Endothelial cell of umbilical vein (primary cell): ENCODE measurements at regions not wholly inside any gene's neighbourhood (a gene's known extent, or its start where the extent isn't known, plus 50 kb on each side); places are given as distances from the start of the nearest gene placed in this dataset.

Experiments used
- BruUV-seq: library from RNA; stranded (reverse); fragments of 400-500 nt; replicated peaks from 2 replicates; lab custom pipeline; 2021; lab: Mats Ljungman, UMichigan
- CTCF ChIA-PET: fragments of 300-600, 350-600 bp; sonication (Branson Sonifier 250); formaldehyde crosslinking; loops from one replicate; lab custom pipeline; 2021; ENCODE audit warnings: antibody characterized with exemption, inconsistent platforms; lab: Charles Lee
- POLR2A ChIA-PET: fragments of 300-600, 350-600 bp; sonication (Branson Sonifier 250); formaldehyde crosslinking; loops from one replicate; lab custom pipeline; 2021; ENCODE audit warnings: antibody characterized with exemption, inconsistent platforms; lab: Charles Lee
- DNase-seq: peaks from one replicate; pipeline ENCODE4 v3.0.0-alpha.2; 2011; ENCODE audit warnings: low read depth, low spot score
- FAIRE-seq: peaks from 2 replicates; lab custom pipeline; 2011; peaks lifted over from hg19 to GRCh38; lab: Jason Lieb, UNC
- H2AFZ ChIP-seq: 2 replicates; pipeline ENCODE4 v1.6.0; 2012; ENCODE audit warnings: low read depth, low read length, control low read depth, inconsistent platforms
- H3K27ac ChIP-seq: 2 replicates; pipeline ENCODE4 v1.5.1; 2011; ENCODE audit warnings: low read depth, mild to moderate bottlenecking, control low read depth, low read length, moderate library complexity; ENCODE audit not compliant: insufficient read depth
- H3K27me3 ChIP-seq, 2 experiments: 2 replicates each; pipeline versions ENCODE4 v1.6.0 to v1.6.1; 2011; ENCODE audit warnings: low read length in 2 of 2, mixed read lengths in 1 of 2; ENCODE audit not compliant: control insufficient read depth in 2 of 2, insufficient read depth in 2 of 2
- H3K36me3 ChIP-seq, 2 experiments: 2 replicates in 1 of 2; 3 replicates in 1 of 2; pipeline ENCODE4 v1.5.1; 2011; ENCODE audit warnings: low read length in 2 of 2, mild to moderate bottlenecking in 1 of 2, moderate library complexity in 1 of 2; ENCODE audit not compliant: control insufficient read depth in 2 of 2, insufficient read depth in 2 of 2; ENCODE audit errors: extremely low read depth in 1 of 2
- H3K4me1 ChIP-seq: 3 replicates; pipeline ENCODE4 v1.5.1; 2011; ENCODE audit warnings: mild to moderate bottlenecking, low read length; ENCODE audit not compliant: control insufficient read depth, insufficient read depth; ENCODE audit errors: extremely low read depth
- H3K4me2 ChIP-seq: 2 replicates; pipeline ENCODE4 v1.6.1; 2011; ENCODE audit warnings: low read length, control low read depth, mixed read lengths; ENCODE audit not compliant: insufficient read depth
- H3K4me3 ChIP-seq, 3 experiments: fragments of 200-600 bp in 1 of 3; sonication (generic), shearing (Covaris generic) in 1 of 3; replicated peaks in 1 of 3; 2 replicates each; pipeline ENCODE4 v1.5.1; 2011 to 2016; ENCODE audit warnings: control low read depth in 3 of 3, low read length in 3 of 3, mild to moderate bottlenecking in 2 of 3, inconsistent platforms in 1 of 3, low read depth in 1 of 3, moderate library complexity in 1 of 3; ENCODE audit not compliant: insufficient read depth in 1 of 3
- H3K79me2 ChIP-seq: 2 replicates; pipeline ENCODE4 v1.6.0; 2012; ENCODE audit warnings: low read length, inconsistent platforms; ENCODE audit not compliant: control insufficient read depth, insufficient read depth
- H3K9ac ChIP-seq: replicated peaks from 2 replicates; pipeline ENCODE3; 2011; ENCODE audit warnings: low read length, control low read depth; ENCODE audit not compliant: insufficient read depth; ENCODE audit errors: extremely low read depth
- H3K9me1 ChIP-seq: replicated peaks from 3 replicates; pipeline ENCODE4 v1.6.0; 2011; ENCODE audit warnings: mild to moderate bottlenecking, low read length; ENCODE audit not compliant: control insufficient read depth, insufficient read depth; ENCODE audit errors: extremely low read depth
- H3K9me3 ChIP-seq: replicated peaks from 2 replicates; pipeline ENCODE4 v1.5.1; 2012; ENCODE audit warnings: low read length, inconsistent platforms; ENCODE audit not compliant: control insufficient read depth, insufficient read depth
- H4K20me1 ChIP-seq: replicated peaks from 2 replicates; pipeline ENCODE3; 2011; ENCODE audit warnings: mild to moderate bottlenecking, low read length; ENCODE audit not compliant: control insufficient read depth, insufficient read depth; ENCODE audit errors: extremely low read depth
- EZH2 ChIP-seq: IDR thresholded peaks from 2 replicates; pipeline ENCODE4 v1.6.1; 2012; ENCODE audit warnings: borderline replicate concordance, low read depth, mild to moderate bottlenecking, moderate library complexity, low read length, inconsistent platforms; ENCODE audit not compliant: severe bottlenecking
- FOS ChIP-seq: IDR thresholded peaks from 2 replicates; pipeline ENCODE4 v1.6.1; 2011; ENCODE audit warnings: mild to moderate bottlenecking, low read length, moderate library complexity, borderline replicate concordance; ENCODE audit not compliant: insufficient read depth
- GATA2 ChIP-seq: IDR thresholded peaks from 2 replicates; pipeline ENCODE4 v1.7.0; 2011; ENCODE audit warnings: low read depth, mild to moderate bottlenecking, moderate library complexity, mixed read lengths, low read length; ENCODE audit not compliant: insufficient read length, insufficient read depth
- JUN ChIP-seq: IDR thresholded peaks from 2 replicates; pipeline ENCODE4 v1.6.1; 2011; ENCODE audit warnings: borderline replicate concordance, low read depth; ENCODE audit not compliant: insufficient read length, insufficient read depth
- MYC ChIP-seq: IDR thresholded peaks from one replicate; pipeline ENCODE4 v1.6.1; 2011; ENCODE audit warnings: mild to moderate bottlenecking, low read depth, low read length
- POLR2A ChIP-seq: IDR thresholded peaks from 2 replicates; pipeline ENCODE4 v1.6.1; 2012; ENCODE audit warnings: low read depth, mild to moderate bottlenecking, control low read depth, low read length
- POLR2AphosphoS5 ChIP-seq: IDR thresholded peaks from 2 replicates; pipeline ENCODE4 v1.6.1; 2012; ENCODE audit warnings: low read depth, mild to moderate bottlenecking, control low read depth, low read length, moderate library complexity; ENCODE audit not compliant: insufficient read depth
- dilution Hi-C: fragments of 300-500 bp; cut with MboI; formaldehyde crosslinking; loops from one replicate; pipeline ENCODE4 v1.15.0; 2019; ENCODE audit warnings: low sequenced_read_pairs; ENCODE audit not compliant: extremely low pct_ligation_motif_present
- intact Hi-C: fragments of 100-400 bp; cut with micrococcal nuclease; formaldehyde crosslinking; loops from one replicate; pipeline ENCODE4 v1.10.0; 2022
- TF ChIP-seq, protein P1 (sequence below), 2 donors: IDR thresholded peaks; 1 replicate in 1 of 2; 2 replicates in 1 of 2; pipeline ENCODE4 v1.5.1; 2011; ENCODE audit warnings: low read length in 2 of 2, mild to moderate bottlenecking in 2 of 2, moderate library complexity in 2 of 2, control low read depth in 1 of 2, inconsistent platforms in 1 of 2, low read depth in 1 of 2; ENCODE audit not compliant: insufficient read depth in 1 of 2; ENCODE audit errors: extremely low read depth in 1 of 2

DNA sequence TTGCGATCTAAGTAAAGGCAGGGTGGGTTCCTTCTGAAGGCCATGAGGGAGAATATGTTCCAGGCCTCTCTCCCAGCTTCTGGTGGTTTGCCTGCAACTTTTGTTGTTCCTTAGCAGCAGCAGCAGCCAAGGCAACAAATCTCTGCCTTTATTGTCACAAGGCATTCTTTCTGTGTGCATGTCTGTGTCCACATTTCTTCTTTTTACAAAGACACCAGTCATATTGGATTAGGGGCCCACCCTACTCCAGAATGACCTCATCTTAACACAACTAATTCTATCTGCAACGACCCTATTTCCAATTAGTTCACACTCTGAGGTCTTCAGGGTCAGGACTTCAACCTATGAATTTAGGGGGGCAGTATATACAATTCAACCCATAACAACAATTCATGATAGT, 587.5 kb downstream of the XIRP2 start:
- Histone ChIP-seq H3K9me1 (no peaks in the 10 kb centered on the region), H3K9ac (no peak overlapping the region), H3K9me3 (no peaks in the 10 kb centered on the region), H3K27ac (no peak overlapping the region), H3K4me1 (no peaks in the 10 kb centered on the region), H3K36me3 (no peaks in the 10 kb centered on the region), H3K79me2 (no peaks in the 10 kb centered on the region), H4K20me1 (no peaks in the 10 kb centered on the region), H3K27me3 (no peaks in the 10 kb centered on the region), H3K4me2 (no peak overlapping the region), H2AFZ (no peak overlapping the region), H3K4me3 (no peak overlapping the region)
- dilution Hi-C loops = no loop called here
- no TSS peak for BruUV-seq
- intact Hi-C loops = no loop called here
- TF ChIP-seq MYC (no peak), EZH2 (no peak), FOS (no peak), POLR2A (no peak), POLR2AphosphoS5 (no peak), GATA2 (no peak), JUN (no peak)
- TF ChIP-seq, protein P1, sequence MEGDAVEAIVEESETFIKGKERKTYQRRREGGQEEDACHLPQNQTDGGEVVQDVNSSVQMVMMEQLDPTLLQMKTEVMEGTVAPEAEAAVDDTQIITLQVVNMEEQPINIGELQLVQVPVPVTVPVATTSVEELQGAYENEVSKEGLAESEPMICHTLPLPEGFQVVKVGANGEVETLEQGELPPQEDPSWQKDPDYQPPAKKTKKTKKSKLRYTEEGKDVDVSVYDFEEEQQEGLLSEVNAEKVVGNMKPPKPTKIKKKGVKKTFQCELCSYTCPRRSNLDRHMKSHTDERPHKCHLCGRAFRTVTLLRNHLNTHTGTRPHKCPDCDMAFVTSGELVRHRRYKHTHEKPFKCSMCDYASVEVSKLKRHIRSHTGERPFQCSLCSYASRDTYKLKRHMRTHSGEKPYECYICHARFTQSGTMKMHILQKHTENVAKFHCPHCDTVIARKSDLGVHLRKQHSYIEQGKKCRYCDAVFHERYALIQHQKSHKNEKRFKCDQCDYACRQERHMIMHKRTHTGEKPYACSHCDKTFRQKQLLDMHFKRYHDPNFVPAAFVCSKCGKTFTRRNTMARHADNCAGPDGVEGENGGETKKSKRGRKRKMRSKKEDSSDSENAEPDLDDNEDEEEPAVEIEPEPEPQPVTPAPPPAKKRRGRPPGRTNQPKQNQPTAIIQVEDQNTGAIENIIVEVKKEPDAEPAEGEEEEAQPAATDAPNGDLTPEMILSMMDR (IDR thresholded peaks at IDR 0.05; ENCODE audit: extremely low read depth in 1 of 2, insufficient read depth in 1 of 2, low read depth in 1 of 2, low read length in 2 of 2) = no peak
- FAIRE-seq (no peak), DNase-seq (no peak)
- POLR2A ChIA-PET = no interaction called here
- CTCF ChIA-PET = no interaction called here
